IPS-NIHi7 (cell line): ENCODE measurements at regions not wholly inside any gene's neighbourhood (a gene's known extent, or its start where the extent isn't known, plus 50 kb on each side); places are given as distances from the start of the nearest gene placed in this dataset.

Experiments
- DNase-seq: peaks from one replicate; pipeline ENCODE4 v3.0.0; 2012; ENCODE audit warnings: mixed read lengths; ENCODE audit errors: extremely low spot score

DNA sequence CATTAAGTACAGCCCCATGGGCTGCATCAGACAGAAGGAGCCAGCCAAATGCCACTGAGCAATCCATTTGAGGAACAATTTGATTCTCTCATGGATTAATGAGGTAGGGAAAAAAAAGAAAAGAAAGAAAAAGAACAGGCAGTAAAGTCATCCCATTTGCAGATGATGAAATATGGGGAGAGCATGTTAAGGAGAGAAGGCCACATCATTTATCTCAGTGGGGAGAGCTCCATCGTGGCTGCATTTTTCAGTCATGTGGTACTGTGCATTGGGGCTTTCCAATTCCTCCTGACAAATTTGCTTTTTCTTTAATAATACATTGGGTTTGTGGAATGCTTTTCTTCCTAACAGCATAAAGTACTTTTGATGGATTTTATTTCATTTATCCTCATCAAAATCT is 375.2 kb upstream of the TLE4 start:
- no peak for DNase-seq

GRCh38 chr9:79200336-79200735 is 371.4 kb upstream of the TLE4 start:
- no peak for DNase-seq

DNA sequence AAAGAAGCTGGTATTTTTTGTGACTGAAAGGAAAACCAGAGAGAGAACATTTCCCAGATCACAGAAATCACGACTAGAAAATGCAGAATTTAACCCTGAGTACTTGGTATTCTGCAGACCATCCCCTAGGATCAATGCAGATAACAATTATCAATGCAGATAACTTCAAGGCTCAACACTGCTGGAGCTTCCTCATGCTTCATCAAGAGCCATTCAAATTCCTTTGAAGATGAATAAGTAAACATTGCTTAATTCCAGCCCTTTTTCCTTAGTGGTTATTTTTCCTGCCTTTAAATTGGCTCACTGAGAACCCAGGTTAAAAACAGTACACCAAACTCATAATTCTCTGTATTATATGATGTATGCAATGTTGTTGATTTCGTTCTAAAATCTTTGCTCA is 370.1 kb upstream of the TLE4 start:
- peak; percentile 24 for DNase-seq

GRCh38 chr9:79208791-79209396 is 362.9 kb upstream of the TLE4 start:
- peak; percentile 22 for DNase-seq

DNA sequence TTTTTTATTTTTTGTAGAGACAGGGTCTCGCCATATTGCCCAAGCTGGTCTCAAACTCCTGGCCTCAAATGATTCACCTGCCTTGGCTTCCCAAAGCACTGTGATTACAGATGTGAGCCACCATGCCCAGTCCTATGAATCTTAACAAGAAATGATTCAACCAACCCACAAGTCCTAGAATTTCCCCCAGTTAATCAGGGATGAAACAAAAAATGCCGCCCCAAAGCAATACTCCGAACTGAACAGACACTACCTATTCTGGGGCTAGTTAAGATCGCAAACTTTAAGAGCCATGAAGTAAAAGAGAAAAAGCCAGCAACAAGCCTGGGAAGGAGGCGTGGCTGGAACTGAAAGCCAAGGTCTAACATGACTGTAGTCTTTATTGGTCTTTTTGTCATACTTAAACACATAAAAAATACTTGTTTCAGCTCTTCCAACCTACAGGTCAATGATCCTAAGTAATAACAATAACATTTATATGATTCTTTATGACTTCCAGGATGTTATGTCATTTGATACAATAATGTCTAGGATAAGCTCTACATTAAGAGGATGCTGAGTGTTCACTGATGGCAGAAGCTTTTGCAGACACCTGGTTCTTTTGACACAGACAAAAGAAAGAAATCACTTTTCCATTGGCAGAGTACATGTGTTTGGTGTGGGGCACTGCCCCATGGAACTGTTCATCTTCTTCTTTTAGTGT is 361.1 kb upstream of the TLE4 start:
- no peak for DNase-seq

- no peak for DNase-seq
These were observed 358.2 kb upstream of the TLE4 start for GRCh38 chr9:79213417-79214125.

- DNase-seq: no peak
These were observed 355.9 kb upstream of the TLE4 start for GRCh38 chr9:79215821-79216220.

DNA sequence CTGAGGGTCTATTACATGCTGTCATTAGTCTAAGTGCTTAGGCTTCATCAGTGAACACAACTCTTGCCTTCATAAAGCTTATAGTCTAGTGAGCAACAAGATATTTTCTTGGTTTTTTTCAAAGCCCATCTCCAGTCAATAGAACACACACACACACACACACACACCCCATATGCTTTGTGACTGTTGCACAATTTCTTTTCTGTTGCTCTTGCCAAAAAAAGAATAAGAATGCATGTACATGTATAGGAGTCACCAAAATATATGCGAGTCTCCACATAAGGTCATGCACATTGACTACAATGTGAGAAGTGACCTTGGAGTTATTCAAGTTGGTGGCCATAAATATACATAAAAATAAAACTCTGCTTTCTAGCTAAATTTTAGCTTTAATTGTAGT is 351.5 kb upstream of the TLE4 start:
- DNase-seq: no peak

GRCh38 chr9:79220666-79221065 is 351.1 kb upstream of the TLE4 start:
- no peak for DNase-seq

DNA sequence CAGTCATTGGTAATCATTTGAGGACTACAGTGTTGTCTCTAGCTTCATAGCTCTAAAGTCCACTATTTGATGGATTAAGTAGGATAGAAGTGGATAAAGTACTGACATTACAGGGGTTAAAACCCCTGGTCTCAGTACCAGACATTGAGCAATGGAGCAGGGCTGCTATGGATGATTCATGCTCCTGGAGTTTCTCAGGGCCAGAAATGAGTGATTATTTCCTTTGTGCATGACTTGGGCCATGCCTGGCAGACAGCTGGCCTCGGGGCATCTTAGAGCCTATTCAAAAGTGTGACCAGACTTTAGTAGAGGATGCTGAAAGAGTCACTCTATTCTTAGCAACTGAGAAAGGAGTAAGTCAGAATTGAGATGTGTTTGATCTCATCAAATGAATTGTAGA is 350.7 kb upstream of the TLE4 start:
- no peak for DNase-seq

- DNase-seq: no peak
These were observed 349.3 kb upstream of the TLE4 start for GRCh38 chr9:79222483-79222882.

GRCh38 chr9:79224672-79225433 is 346.9 kb upstream of the TLE4 start:
- DNase-seq: no peak

DNA sequence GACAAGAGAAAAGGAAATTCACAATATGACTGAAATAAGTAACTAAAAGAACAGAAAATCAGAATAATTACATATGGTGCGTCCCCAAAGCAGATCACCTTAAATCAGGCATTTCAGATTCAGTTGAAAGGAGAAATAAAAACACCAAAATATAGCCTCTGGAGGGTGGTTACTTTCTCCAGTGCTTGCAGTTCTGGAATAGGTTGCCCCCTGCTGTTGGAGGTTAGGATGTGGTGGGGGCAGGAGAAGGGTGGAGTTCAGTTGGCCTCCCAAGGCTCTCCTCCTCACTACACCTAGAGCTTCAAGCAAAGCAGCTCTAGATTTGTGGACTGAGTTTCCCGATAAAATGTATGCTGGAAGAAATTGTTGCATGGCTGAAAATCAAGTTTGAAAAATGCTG is 338.2 kb upstream of the TLE4 start:
- DNase-seq: peak; percentile 68

GRCh38 chr9:79236466-79236865 is 335.3 kb upstream of the TLE4 start:
- no peak for DNase-seq

DNA sequence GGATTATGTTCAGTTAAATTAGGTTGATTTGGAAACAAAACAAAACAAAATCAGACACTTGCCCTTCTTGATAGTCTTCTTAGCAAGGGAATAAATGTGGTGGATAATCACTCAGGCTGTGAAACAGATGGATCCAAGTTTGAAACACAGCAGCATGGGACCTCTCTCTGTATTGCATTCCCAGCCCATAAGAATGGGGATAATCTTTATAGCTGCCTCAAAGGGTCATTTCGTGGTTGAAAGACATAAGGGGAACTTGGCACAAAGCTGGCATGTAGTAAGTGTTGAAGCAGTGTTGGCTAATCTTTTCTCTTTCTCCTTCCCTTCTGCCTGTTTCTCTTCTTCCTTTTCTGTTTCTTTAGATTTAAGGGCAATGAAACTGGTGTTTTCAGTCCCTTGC is 333.9 kb upstream of the TLE4 start:
- DNase-seq: no peak

DNA sequence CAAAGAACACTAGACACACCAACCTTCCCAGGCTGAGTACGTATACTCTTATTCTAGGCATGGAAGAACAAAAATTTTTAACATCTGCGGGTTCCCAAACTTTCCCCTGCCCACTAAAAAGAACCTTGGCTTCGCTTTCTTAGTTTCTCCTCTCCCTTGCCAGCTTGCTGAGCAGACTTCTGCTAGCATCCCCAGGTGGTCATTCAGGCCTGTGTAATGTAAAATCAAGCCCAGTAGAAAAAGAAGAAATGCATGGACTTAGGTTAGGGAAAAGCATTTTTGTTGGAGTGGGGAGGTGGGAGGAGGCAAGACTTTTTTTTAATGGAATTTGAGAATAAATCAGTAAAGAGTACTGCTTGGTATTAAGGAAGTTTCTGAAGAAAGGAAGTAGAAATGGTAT is 331.0 kb upstream of the TLE4 start:
- peak; percentile 36 for DNase-seq

GRCh38 chr9:79242489-79242888 is 329.3 kb upstream of the TLE4 start:
- no peak for DNase-seq

DNA sequence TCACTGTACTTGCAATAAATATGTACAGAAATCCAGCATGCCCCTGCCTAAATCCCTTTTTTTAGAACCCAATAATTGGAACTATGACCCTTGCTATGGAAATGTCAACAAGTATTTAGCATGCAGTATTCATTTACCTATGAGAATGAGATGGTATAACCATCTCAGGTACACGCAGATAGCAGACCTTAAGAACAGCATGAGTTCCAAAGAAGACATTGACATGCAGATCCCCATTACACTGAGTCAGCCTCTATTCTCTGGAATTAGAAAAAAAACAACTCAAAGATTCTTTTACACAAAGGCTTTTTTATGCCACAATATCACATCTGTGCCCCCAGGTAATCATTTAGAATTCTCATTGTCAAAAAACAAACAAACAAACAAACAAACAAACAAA is 325.6 kb upstream of the TLE4 start:
- no peak for DNase-seq

- no peak for DNase-seq
These were observed 324.7 kb upstream of the TLE4 start for GRCh38 chr9:79247021-79247420.

DNA sequence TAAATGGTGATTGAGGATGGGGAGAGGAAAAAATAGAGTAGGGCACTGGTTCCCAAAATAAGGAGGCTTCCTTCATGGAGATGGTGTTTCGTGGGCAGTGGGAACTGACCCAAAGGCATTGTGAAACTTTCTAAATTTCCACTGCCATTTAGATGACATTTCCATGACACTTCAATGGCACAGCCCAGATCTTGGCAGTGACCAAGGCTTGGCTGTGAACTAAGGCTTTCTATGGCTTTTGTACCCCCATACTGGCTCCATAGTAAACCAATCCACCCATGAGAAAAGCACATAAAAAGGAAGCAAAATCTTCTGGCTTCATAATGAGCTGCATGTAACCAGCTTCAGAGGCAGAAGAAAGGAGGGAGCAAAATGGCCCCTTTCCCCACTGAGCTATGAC is 321.0 kb upstream of the TLE4 start:
- DNase-seq: no peak

DNA sequence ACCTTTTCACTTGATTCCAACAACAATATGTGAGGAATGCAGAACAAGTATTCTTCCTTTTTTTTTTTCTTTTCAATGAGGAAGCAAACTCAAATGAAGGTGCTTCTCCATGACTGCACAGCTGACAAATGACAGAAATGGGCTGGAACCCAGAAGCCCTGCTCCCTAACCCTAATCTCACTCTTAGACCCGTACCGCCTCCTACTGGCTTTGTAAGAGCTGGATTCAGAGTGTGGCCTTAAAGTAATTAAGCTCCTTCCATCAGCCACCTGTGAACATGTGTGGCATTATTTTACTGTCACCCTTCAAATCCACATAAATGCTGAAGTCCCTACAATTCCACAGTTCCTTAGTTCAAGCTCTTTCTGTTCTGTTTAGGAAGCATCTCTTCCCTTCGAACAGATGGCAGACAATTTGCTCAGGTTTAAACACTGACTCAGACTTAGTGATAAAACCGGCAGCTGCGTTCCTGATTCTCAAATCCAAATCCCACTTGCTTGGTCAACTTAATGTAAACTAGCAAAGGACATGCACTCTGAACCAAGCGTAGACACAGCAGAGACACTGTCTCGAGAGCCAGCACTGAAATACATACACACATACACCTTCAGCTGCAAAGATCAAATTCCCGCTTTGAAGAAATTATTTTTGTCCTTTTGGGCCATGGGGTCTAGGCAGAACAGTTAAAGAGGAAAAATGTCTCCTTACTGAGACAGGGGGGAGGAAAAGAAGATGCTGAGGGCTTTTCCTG is 316.7 kb upstream of the TLE4 start:
- peak; percentile 49 for DNase-seq
